ENCODE measurements at regions not wholly inside any gene's neighbourhood (a gene's known extent, or its start where the extent isn't known, plus 50 kb on each side); places are given as distances from the start of the nearest gene placed in this dataset.
"Not testable (repeated sequence)": the region's sequence is repeated elsewhere in the genome, so short reads cannot be mapped to it uniquely, and the experiment has no call there.

GRCh38 chr12:34097213-34097612 lies 74.9 kb downstream of the ALG10 start:
- no peak for DNase-seq (ENCODE audit: low spot score)

GRCh38 chr12:34105392-34105933 lies 83.2 kb downstream of the ALG10 start:
- no peak for DNase-seq (ENCODE audit: low spot score)

GRCh38 chr12:34106172-34106571 lies 83.9 kb downstream of the ALG10 start:
- DNase-seq (ENCODE audit: low spot score) = no peak

- DNase-seq (ENCODE audit: low spot score) = no peak
Observed at GRCh38 chr12:34107016-34107415, 84.7 kb downstream of the ALG10 start.

GRCh38 chr12:34107781-34108404 lies 85.6 kb downstream of the ALG10 start:
- DNase-seq (ENCODE audit: low spot score) = no peak

- no peak for DNase-seq (ENCODE audit: low spot score)
Observed at GRCh38 chr12:34108405-34108803, 86.1 kb downstream of the ALG10 start.

- DNase-seq (ENCODE audit: low spot score) = no peak
Observed at GRCh38 chr12:34108967-34109366, 86.7 kb downstream of the ALG10 start.

- DNase-seq (ENCODE audit: low spot score) = no peak
Observed at GRCh38 chr12:34109390-34109789, 87.1 kb downstream of the ALG10 start.

GRCh38 chr12:34109909-34110531 lies 87.7 kb downstream of the ALG10 start:
- DNase-seq (ENCODE audit: low spot score) = not testable (repeated sequence)

GRCh38 chr12:34119366-34119765 lies 97.1 kb downstream of the ALG10 start:
- DNase-seq (ENCODE audit: low spot score) = no peak

- DNase-seq (ENCODE audit: low spot score) = no peak
Observed at GRCh38 chr12:34121360-34121759, 99.1 kb downstream of the ALG10 start.

GRCh38 chr12:34123092-34123491 lies 100.8 kb downstream of the ALG10 start:
- not testable (repeated sequence) for DNase-seq (ENCODE audit: low spot score)

- no peak for DNase-seq (ENCODE audit: low spot score)
Observed at GRCh38 chr12:34124608-34125007, 102.3 kb downstream of the ALG10 start.

GRCh38 chr12:34126239-34126641 lies 103.9 kb downstream of the ALG10 start:
- DNase-seq (ENCODE audit: low spot score) = no peak

- DNase-seq (ENCODE audit: low spot score) = no peak
Observed at GRCh38 chr12:34126805-34127204, 104.5 kb downstream of the ALG10 start.

GRCh38 chr12:34127379-34127778 lies 105.1 kb downstream of the ALG10 start:
- not testable (repeated sequence) for DNase-seq (ENCODE audit: low spot score)

- no peak for DNase-seq (ENCODE audit: low spot score)
Observed at GRCh38 chr12:34142430-34142829, 120.1 kb downstream of the ALG10 start.

GRCh38 chr12:34151019-34151418 lies 128.7 kb downstream of the ALG10 start:
- no peak for DNase-seq (ENCODE audit: low spot score)

GRCh38 chr12:34163443-34163842 lies 141.1 kb downstream of the ALG10 start:
- no peak for DNase-seq (ENCODE audit: low spot score)

GRCh38 chr12:34166427-34167060 lies 144.2 kb downstream of the ALG10 start:
- no peak for DNase-seq (ENCODE audit: low spot score)

- DNase-seq (ENCODE audit: low spot score) = not testable (repeated sequence)
Observed at GRCh38 chr12:34168507-34168906, 146.2 kb downstream of the ALG10 start.

- no peak for DNase-seq (ENCODE audit: low spot score)
Observed at GRCh38 chr12:34186492-34186891, 164.2 kb downstream of the ALG10 start.

- no peak for DNase-seq (ENCODE audit: low spot score)
Observed at GRCh38 chr12:34188974-34189373, 166.7 kb downstream of the ALG10 start.
